ENCODE measurements at regions not wholly inside any gene's neighbourhood (a gene's known extent, or its start where the extent isn't known, plus 50 kb on each side); places are given as distances from the start of the nearest gene placed in this dataset.
A peak's percentile ranks its signal among the peaks of the same experiment; 100 is the strongest.

- DNase-seq (ENCODE audit: low read depth), result no peak
These were observed 92.3 kb downstream of the GYPC start for GRCh38 chr2:126748188-126748760.

GRCh38 chr2:126748929-126749518 is 93.1 kb downstream of the GYPC start:
- no peak for DNase-seq (ENCODE audit: low read depth)

- DNase-seq (ENCODE audit: low read depth), result no peak
These were observed 93.6 kb downstream of the GYPC start for GRCh38 chr2:126749537-126749936.

- DNase-seq (ENCODE audit: low read depth), result no peak
These were observed 94.5 kb downstream of the GYPC start for GRCh38 chr2:126750506-126750905.

GRCh38 chr2:126751477-126751876 is 95.5 kb downstream of the GYPC start:
- DNase-seq (ENCODE audit: low read depth), result no peak

- DNase-seq (ENCODE audit: low read depth), result no peak
These were observed 96.9 kb downstream of the GYPC start for GRCh38 chr2:126752876-126753275.

GRCh38 chr2:126753501-126754212 is 97.7 kb downstream of the GYPC start:
- DNase-seq (ENCODE audit: low read depth), result no peak

GRCh38 chr2:126754240-126755004 is 98.5 kb downstream of the GYPC start:
- no peak for DNase-seq (ENCODE audit: low read depth)

GRCh38 chr2:126756125-126756524 is 100.2 kb downstream of the GYPC start:
- DNase-seq (ENCODE audit: low read depth), result no peak

GRCh38 chr2:126761256-126761980 is 105.5 kb downstream of the GYPC start:
- DNase-seq (ENCODE audit: low read depth), result no peak

- peak; percentile 13 for DNase-seq (ENCODE audit: low read depth)
These were observed 106.3 kb downstream of the GYPC start for GRCh38 chr2:126761981-126762878.

GRCh38 chr2:126764686-126765265 is 108.8 kb downstream of the GYPC start:
- no peak for DNase-seq (ENCODE audit: low read depth)

- no peak for DNase-seq (ENCODE audit: low read depth)
These were observed 109.4 kb downstream of the GYPC start for GRCh38 chr2:126765395-126765794.

- no peak for DNase-seq (ENCODE audit: low read depth)
These were observed 110.5 kb downstream of the GYPC start for GRCh38 chr2:126766295-126766968.

- no peak for DNase-seq (ENCODE audit: low read depth)
These were observed 111.0 kb downstream of the GYPC start for GRCh38 chr2:126766969-126767296.

GRCh38 chr2:126769118-126769517 is 113.2 kb downstream of the GYPC start:
- no peak for DNase-seq (ENCODE audit: low read depth)

GRCh38 chr2:126770466-126770865 is 114.5 kb downstream of the GYPC start:
- no peak for DNase-seq (ENCODE audit: low read depth)

GRCh38 chr2:126771094-126771493 is 115.1 kb downstream of the GYPC start:
- DNase-seq (ENCODE audit: low read depth), result no peak

GRCh38 chr2:126771501-126772195 is 115.7 kb downstream of the GYPC start:
- no peak for DNase-seq (ENCODE audit: low read depth)

- DNase-seq (ENCODE audit: low read depth), result no peak
These were observed 118.3 kb downstream of the GYPC start for GRCh38 chr2:126774290-126774689.
